ENCODE measurements at regions not wholly inside any gene's neighbourhood (a gene's known extent, or its start where the extent isn't known, plus 50 kb on each side); places are given as distances from the start of the nearest gene placed in this dataset.

DNA sequence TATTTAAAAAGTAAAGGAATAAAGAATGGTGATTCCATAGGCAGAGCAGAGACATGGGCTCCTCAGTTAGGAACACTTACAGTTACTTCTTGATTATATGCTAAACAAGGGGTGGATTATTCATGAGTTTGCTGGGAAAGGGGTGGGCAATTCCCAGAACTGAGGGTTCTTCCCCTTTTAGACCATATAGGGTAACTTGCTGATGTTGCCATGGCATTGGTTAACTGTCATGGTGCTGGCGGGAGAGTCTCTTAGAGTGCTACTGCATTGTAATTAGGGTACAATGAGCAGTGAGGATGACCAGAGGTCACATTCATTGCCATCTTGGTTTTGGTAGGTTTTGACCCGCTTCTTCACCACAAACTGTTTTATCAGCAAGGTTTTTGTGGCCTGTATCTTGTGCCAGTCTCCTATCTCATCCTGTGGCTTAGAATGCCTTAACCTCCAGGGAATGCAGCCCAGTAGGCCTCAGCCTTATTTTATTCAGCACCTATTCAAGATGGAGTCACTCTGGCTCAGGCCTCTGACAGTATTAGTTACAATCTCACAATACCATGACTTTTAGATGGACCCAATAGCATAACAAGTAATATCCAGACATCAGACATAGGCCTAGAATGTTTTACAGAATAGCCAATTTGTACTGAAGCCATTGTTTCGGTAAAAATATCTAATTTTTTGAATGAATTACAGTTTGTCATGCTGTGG, 106.8 kb downstream of the ZBTB18 start:
- TF ChIP-seq EZH2 (IDR thresholded peaks at IDR 0.05; ENCODE audit: insufficient read depth, low read length) = no peak
- TF ChIP-seq CTCF (IDR thresholded peaks at IDR 0.05; ENCODE audit: insufficient read depth, low read depth, low read length) = no peak
- H3K9me3 Mint-ChIP-seq (ENCODE audit: unreplicated experiment) = no peaks in the 10 kb centered on the region
- peaks cover 4% of the 10 kb centered on the region for H3K4me1 ChIP-seq (ENCODE audit: insufficient read depth, low read length)
- H3K79me2 ChIP-seq (ENCODE audit: insufficient read depth, low read length) = no peaks in the 10 kb centered on the region
- H3K4me2 ChIP-seq (ENCODE audit: low read length) = no peak overlapping the region
- no peaks in the 10 kb centered on the region for H3K9me3 ChIP-seq (ENCODE audit: insufficient read depth, low read depth, low read length)
- H3K36me3 Mint-ChIP-seq (ENCODE audit: low read depth, unreplicated experiment) = no peaks in the 10 kb centered on the region
- no peak overlapping the region for H2AFZ ChIP-seq (ENCODE audit: low read depth, low read length)
- DNase-seq (ENCODE audit: low read depth) = no peak
- H3K4me3 Mint-ChIP-seq (ENCODE audit: unreplicated experiment) = no peak overlapping the region
- no peak overlapping the region for H3K9ac ChIP-seq (ENCODE audit: low read length)
- peaks cover 3% of the 10 kb centered on the region for H3K27me3 Mint-ChIP-seq (ENCODE audit: low read depth, unreplicated experiment)
- H4K20me1 ChIP-seq (ENCODE audit: insufficient read depth, low read length) = no peaks in the 10 kb centered on the region
- no peaks in the 10 kb centered on the region for H3K36me3 ChIP-seq (ENCODE audit: insufficient read depth, low read length)
- H3K27me3 ChIP-seq (ENCODE audit: insufficient read depth, low read length) = no peaks in the 10 kb centered on the region
- H3K27ac Mint-ChIP-seq (ENCODE audit: unreplicated experiment) = no peak overlapping the region
- H3K4me3 ChIP-seq (ENCODE audit: insufficient read depth, low read depth, low read length) = no peak overlapping the region
- no peak overlapping the region for H3K27ac ChIP-seq (ENCODE audit: low read depth, low read length)
- peaks cover 16% of the 10 kb centered on the region for H3K4me1 Mint-ChIP-seq (ENCODE audit: low read depth, unreplicated experiment)
- no peak for FAIRE-seq

DNA sequence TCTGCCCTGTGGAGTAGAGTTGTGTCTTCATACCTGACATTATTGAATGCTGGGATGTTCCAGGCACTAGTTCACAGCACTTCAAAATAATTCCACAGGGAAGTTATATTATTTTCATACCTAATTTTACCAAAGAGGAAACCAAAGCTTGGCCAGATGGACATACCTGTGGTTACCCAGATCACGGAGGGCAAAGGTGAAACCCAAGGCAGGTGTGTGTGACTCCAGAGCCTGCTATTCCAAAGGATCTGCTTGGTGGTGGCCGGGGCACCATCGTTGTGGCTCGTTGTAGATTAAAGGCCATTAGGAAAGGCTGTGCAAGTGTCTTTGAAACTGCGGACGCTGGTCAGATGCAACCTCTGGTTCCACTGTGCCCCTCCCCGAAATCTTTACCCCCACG, 108.6 kb downstream of the ZBTB18 start:
- H3K4me3 Mint-ChIP-seq (ENCODE audit: unreplicated experiment) = no peak overlapping the region
- Histone ChIP-seq H3K36me3 (ENCODE audit: insufficient read depth, low read length) (no peaks in the 10 kb centered on the region), H2AFZ (ENCODE audit: low read depth, low read length) (no peak overlapping the region), H3K4me2 (ENCODE audit: low read length) (no peak overlapping the region), H3K9me3 (ENCODE audit: insufficient read depth, low read depth, low read length) (no peaks in the 10 kb centered on the region), H3K79me2 (ENCODE audit: insufficient read depth, low read length) (no peaks in the 10 kb centered on the region), H3K27me3 (ENCODE audit: insufficient read depth, low read length) (no peaks in the 10 kb centered on the region), H3K4me3 (ENCODE audit: insufficient read depth, low read depth, low read length) (no peak overlapping the region), H3K9ac (ENCODE audit: low read length) (no peak overlapping the region), H3K27ac (ENCODE audit: low read depth, low read length) (no peak overlapping the region), H4K20me1 (ENCODE audit: insufficient read depth, low read length) (no peaks in the 10 kb centered on the region), H3K4me1 (ENCODE audit: insufficient read depth, low read length) (peaks cover 21% of the 10 kb centered on the region)
- H3K27ac Mint-ChIP-seq (ENCODE audit: unreplicated experiment) = no peak overlapping the region
- peaks cover 3% of the 10 kb centered on the region for H3K27me3 Mint-ChIP-seq (ENCODE audit: low read depth, unreplicated experiment)
- FAIRE-seq = no peak
- TF ChIP-seq CTCF (IDR thresholded peaks at IDR 0.05; ENCODE audit: insufficient read depth, low read depth, low read length) = no peak
- TF ChIP-seq EZH2 (IDR thresholded peaks at IDR 0.05; ENCODE audit: insufficient read depth, low read length) = no peak
- DNase-seq (ENCODE audit: low read depth) = no peak
- no peaks in the 10 kb centered on the region for H3K9me3 Mint-ChIP-seq (ENCODE audit: unreplicated experiment)
- no peaks in the 10 kb centered on the region for H3K36me3 Mint-ChIP-seq (ENCODE audit: low read depth, unreplicated experiment)
- peaks cover 17% of the 10 kb centered on the region for H3K4me1 Mint-ChIP-seq (ENCODE audit: low read depth, unreplicated experiment)

GRCh38 chr1:244160455-244161235, 109.6 kb downstream of the ZBTB18 start:
- Histone ChIP-seq H3K4me1 (ENCODE audit: insufficient read depth, low read length) (peaks cover 21% of the 10 kb centered on the region), H4K20me1 (ENCODE audit: insufficient read depth, low read length) (no peaks in the 10 kb centered on the region), H3K36me3 (ENCODE audit: insufficient read depth, low read length) (no peaks in the 10 kb centered on the region), H3K9me3 (ENCODE audit: insufficient read depth, low read depth, low read length) (no peaks in the 10 kb centered on the region), H3K27me3 (ENCODE audit: insufficient read depth, low read length) (no peaks in the 10 kb centered on the region), H3K27ac (ENCODE audit: low read depth, low read length) (no peak overlapping the region), H3K4me3 (ENCODE audit: insufficient read depth, low read depth, low read length) (no peak overlapping the region), H3K4me2 (ENCODE audit: low read length) (no peak overlapping the region), H3K9ac (ENCODE audit: low read length) (no peak overlapping the region), H3K79me2 (ENCODE audit: insufficient read depth, low read length) (no peaks in the 10 kb centered on the region), H2AFZ (ENCODE audit: low read depth, low read length) (no peak overlapping the region)
- no peak for FAIRE-seq
- no peak for TF ChIP-seq EZH2 (IDR thresholded peaks at IDR 0.05; ENCODE audit: insufficient read depth, low read length)
- TF ChIP-seq CTCF (IDR thresholded peaks at IDR 0.05; ENCODE audit: insufficient read depth, low read depth, low read length) = no peak
- no peaks in the 10 kb centered on the region for H3K9me3 Mint-ChIP-seq (ENCODE audit: unreplicated experiment)
- peaks cover 3% of the 10 kb centered on the region for H3K27me3 Mint-ChIP-seq (ENCODE audit: low read depth, unreplicated experiment)
- H3K27ac Mint-ChIP-seq (ENCODE audit: unreplicated experiment) = no peak overlapping the region
- no peaks in the 10 kb centered on the region for H3K36me3 Mint-ChIP-seq (ENCODE audit: low read depth, unreplicated experiment)
- no peak overlapping the region for H3K4me3 Mint-ChIP-seq (ENCODE audit: unreplicated experiment)
- DNase-seq (ENCODE audit: low read depth) = peak; percentile 44
- peaks cover 17% of the 10 kb centered on the region for H3K4me1 Mint-ChIP-seq (ENCODE audit: low read depth, unreplicated experiment)
